ENCODE measurements at regions not wholly inside any gene's neighbourhood (a gene's known extent, or its start where the extent isn't known, plus 50 kb on each side); places are given as distances from the start of the nearest gene placed in this dataset.

DNA sequence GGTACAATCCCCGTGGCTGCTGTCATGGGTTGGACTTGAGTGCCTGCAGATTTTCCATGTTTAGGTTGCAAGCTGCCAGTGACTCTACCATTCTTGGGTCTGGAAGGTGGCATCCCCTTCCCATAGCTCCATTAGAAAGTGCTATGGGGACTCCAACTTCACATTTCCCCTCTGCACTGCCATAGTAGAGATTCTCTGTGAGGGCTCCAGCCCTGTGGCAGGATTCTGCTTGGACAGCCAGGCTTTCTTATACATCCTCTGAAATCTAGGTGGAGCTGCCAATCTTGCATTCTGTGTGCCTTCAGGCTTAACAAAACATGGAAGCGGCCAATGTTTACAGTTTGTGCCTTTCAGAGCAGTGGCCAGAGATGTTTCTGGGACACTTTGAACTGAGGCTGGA is 636.2 kb downstream of the SLITRK6 start:
- TF ChIP-seq, protein P1, sequence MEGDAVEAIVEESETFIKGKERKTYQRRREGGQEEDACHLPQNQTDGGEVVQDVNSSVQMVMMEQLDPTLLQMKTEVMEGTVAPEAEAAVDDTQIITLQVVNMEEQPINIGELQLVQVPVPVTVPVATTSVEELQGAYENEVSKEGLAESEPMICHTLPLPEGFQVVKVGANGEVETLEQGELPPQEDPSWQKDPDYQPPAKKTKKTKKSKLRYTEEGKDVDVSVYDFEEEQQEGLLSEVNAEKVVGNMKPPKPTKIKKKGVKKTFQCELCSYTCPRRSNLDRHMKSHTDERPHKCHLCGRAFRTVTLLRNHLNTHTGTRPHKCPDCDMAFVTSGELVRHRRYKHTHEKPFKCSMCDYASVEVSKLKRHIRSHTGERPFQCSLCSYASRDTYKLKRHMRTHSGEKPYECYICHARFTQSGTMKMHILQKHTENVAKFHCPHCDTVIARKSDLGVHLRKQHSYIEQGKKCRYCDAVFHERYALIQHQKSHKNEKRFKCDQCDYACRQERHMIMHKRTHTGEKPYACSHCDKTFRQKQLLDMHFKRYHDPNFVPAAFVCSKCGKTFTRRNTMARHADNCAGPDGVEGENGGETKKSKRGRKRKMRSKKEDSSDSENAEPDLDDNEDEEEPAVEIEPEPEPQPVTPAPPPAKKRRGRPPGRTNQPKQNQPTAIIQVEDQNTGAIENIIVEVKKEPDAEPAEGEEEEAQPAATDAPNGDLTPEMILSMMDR (IDR thresholded peaks at IDR 0.05; ENCODE audit: insufficient read depth, low read depth, low read length): no peak
- no peak for TF ChIP-seq EZH2 (IDR thresholded peaks at IDR 0.05; ENCODE audit: insufficient read depth, low read length)

All from astrocyte (in vitro differentiated cells and primary cell).